HL-60 (cell line): ENCODE measurements at regions not wholly inside any gene's neighbourhood (a gene's known extent, or its start where the extent isn't known, plus 50 kb on each side); places are given as distances from the start of the nearest gene placed in this dataset.

Experiments
- CTCF ChIP-seq: IDR thresholded peaks from one replicate; pipeline ENCODE4 v1.5.1; 2011; ENCODE audit warnings: low read length, control low read depth, inconsistent platforms; ENCODE audit not compliant: insufficient read depth
- GABPA ChIP-seq: IDR thresholded peaks from 2 replicates; pipeline ENCODE4 v1.6.1; 2012; ENCODE audit warnings: low read depth
- TF ChIP-seq, protein P1 (sequence below): IDR thresholded peaks from 2 replicates; pipeline ENCODE4 v1.6.1; 2012; ENCODE audit warnings: low read depth; ENCODE audit not compliant: insufficient replicate concordance

- TF ChIP-seq CTCF (no peak), GABPA (no peak)
- TF ChIP-seq, protein P1, sequence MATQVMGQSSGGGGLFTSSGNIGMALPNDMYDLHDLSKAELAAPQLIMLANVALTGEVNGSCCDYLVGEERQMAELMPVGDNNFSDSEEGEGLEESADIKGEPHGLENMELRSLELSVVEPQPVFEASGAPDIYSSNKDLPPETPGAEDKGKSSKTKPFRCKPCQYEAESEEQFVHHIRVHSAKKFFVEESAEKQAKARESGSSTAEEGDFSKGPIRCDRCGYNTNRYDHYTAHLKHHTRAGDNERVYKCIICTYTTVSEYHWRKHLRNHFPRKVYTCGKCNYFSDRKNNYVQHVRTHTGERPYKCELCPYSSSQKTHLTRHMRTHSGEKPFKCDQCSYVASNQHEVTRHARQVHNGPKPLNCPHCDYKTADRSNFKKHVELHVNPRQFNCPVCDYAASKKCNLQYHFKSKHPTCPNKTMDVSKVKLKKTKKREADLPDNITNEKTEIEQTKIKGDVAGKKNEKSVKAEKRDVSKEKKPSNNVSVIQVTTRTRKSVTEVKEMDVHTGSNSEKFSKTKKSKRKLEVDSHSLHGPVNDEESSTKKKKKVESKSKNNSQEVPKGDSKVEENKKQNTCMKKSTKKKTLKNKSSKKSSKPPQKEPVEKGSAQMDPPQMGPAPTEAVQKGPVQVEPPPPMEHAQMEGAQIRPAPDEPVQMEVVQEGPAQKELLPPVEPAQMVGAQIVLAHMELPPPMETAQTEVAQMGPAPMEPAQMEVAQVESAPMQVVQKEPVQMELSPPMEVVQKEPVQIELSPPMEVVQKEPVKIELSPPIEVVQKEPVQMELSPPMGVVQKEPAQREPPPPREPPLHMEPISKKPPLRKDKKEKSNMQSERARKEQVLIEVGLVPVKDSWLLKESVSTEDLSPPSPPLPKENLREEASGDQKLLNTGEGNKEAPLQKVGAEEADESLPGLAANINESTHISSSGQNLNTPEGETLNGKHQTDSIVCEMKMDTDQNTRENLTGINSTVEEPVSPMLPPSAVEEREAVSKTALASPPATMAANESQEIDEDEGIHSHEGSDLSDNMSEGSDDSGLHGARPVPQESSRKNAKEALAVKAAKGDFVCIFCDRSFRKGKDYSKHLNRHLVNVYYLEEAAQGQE: no peak
Measured at GRCh38 chr10:111968647-111969046, 214.9 kb downstream of the GPAM start.
